ENCODE measurements at regions not wholly inside any gene's neighbourhood (a gene's known extent, or its start where the extent isn't known, plus 50 kb on each side); places are given as distances from the start of the nearest gene placed in this dataset.

GRCh38 chr10:78190051-78190825 lies 156.6 kb downstream of the RPS24 start:
- peaks cover 5% of the 10 kb centered on the region for H3K9me3 Mint-ChIP-seq (ENCODE audit: unreplicated experiment)
- no peaks in the 10 kb centered on the region for H3K36me3 Mint-ChIP-seq (ENCODE audit: unreplicated experiment)
- no peak overlapping the region for H3K27ac Mint-ChIP-seq (ENCODE audit: unreplicated experiment)
- peaks cover 36% of the 10 kb centered on the region for H3K27me3 Mint-ChIP-seq (ENCODE audit: unreplicated experiment)
- no peak for DNase-seq (ENCODE audit: extremely low spot score, unreplicated experiment)
- H3K4me3 Mint-ChIP-seq (ENCODE audit: unreplicated experiment), result no peak overlapping the region
- no peak for TF ChIP-seq CTCF (IDR thresholded peaks at IDR 0.05)
- H3K4me1 Mint-ChIP-seq (ENCODE audit: unreplicated experiment), result peaks cover 3% of the 10 kb centered on the region

GRCh38 chr10:78191301-78191700 lies 157.6 kb downstream of the RPS24 start:
- H3K4me1 Mint-ChIP-seq (ENCODE audit: unreplicated experiment), result no peaks in the 10 kb centered on the region
- peaks cover 36% of the 10 kb centered on the region for H3K27me3 Mint-ChIP-seq (ENCODE audit: unreplicated experiment)
- peaks cover 5% of the 10 kb centered on the region for H3K9me3 Mint-ChIP-seq (ENCODE audit: unreplicated experiment)
- no peak overlapping the region for H3K27ac Mint-ChIP-seq (ENCODE audit: unreplicated experiment)
- no peaks in the 10 kb centered on the region for H3K36me3 Mint-ChIP-seq (ENCODE audit: unreplicated experiment)
- TF ChIP-seq CTCF (IDR thresholded peaks at IDR 0.05), result no peak
- H3K4me3 Mint-ChIP-seq (ENCODE audit: unreplicated experiment), result no peak overlapping the region
- no peak for DNase-seq (ENCODE audit: extremely low spot score, unreplicated experiment)

DNA sequence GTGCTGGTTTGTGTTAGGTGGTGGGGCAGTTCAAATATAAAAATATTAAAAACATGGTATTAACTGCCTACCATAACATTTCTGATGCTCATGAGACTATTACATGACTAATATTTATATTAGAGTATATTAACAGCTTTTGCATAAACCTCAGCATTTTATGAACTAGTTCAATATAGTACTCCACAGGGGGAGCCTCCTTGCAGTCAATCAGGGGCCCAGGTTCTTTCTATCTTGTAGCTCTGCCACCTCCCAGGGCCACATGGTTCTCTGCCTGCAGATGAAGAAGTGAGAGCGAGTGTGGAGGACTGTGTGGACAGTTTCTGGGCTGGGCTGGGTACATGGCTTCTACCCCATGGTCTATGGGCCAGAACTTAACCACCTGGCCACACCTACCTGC lies 159.5 kb downstream of the RPS24 start:
- peaks cover 5% of the 10 kb centered on the region for H3K9me3 Mint-ChIP-seq (ENCODE audit: unreplicated experiment)
- H3K27ac Mint-ChIP-seq (ENCODE audit: unreplicated experiment), result no peak overlapping the region
- no peak overlapping the region for H3K4me3 Mint-ChIP-seq (ENCODE audit: unreplicated experiment)
- no peaks in the 10 kb centered on the region for H3K4me1 Mint-ChIP-seq (ENCODE audit: unreplicated experiment)
- TF ChIP-seq CTCF (IDR thresholded peaks at IDR 0.05), result no peak
- no peaks in the 10 kb centered on the region for H3K36me3 Mint-ChIP-seq (ENCODE audit: unreplicated experiment)
- H3K27me3 Mint-ChIP-seq (ENCODE audit: unreplicated experiment), result peaks cover 36% of the 10 kb centered on the region
- DNase-seq (ENCODE audit: extremely low spot score, unreplicated experiment), result no peak

GRCh38 chr10:78194050-78194449 lies 160.4 kb downstream of the RPS24 start:
- DNase-seq (ENCODE audit: extremely low spot score, unreplicated experiment), result no peak
- no peaks in the 10 kb centered on the region for H3K36me3 Mint-ChIP-seq (ENCODE audit: unreplicated experiment)
- H3K4me3 Mint-ChIP-seq (ENCODE audit: unreplicated experiment), result no peak overlapping the region
- H3K27me3 Mint-ChIP-seq (ENCODE audit: unreplicated experiment), result peaks cover 36% of the 10 kb centered on the region
- H3K9me3 Mint-ChIP-seq (ENCODE audit: unreplicated experiment), result peaks cover 5% of the 10 kb centered on the region
- no peak overlapping the region for H3K27ac Mint-ChIP-seq (ENCODE audit: unreplicated experiment)
- TF ChIP-seq CTCF (IDR thresholded peaks at IDR 0.05), result no peak
- H3K4me1 Mint-ChIP-seq (ENCODE audit: unreplicated experiment), result no peaks in the 10 kb centered on the region

- H3K4me3 Mint-ChIP-seq (ENCODE audit: unreplicated experiment), result no peak overlapping the region
Observed at GRCh38 chr10:78194539-78195402, 161.1 kb downstream of the RPS24 start.

More at GRCh38 chr10:78194539-78195402, 161.1 kb downstream of the RPS24 start:
- H3K9me3 Mint-ChIP-seq (ENCODE audit: unreplicated experiment), result peaks cover 5% of the 10 kb centered on the region
- no peaks in the 10 kb centered on the region for H3K36me3 Mint-ChIP-seq (ENCODE audit: unreplicated experiment)
- H3K4me1 Mint-ChIP-seq (ENCODE audit: unreplicated experiment), result no peaks in the 10 kb centered on the region
- TF ChIP-seq CTCF (IDR thresholded peaks at IDR 0.05), result no peak
- H3K27me3 Mint-ChIP-seq (ENCODE audit: unreplicated experiment), result peaks cover 37% of the 10 kb centered on the region
- no peak overlapping the region for H3K27ac Mint-ChIP-seq (ENCODE audit: unreplicated experiment)
- DNase-seq (ENCODE audit: extremely low spot score, unreplicated experiment), result no peak
